Myocyte (in vitro differentiated cells): ENCODE measurements at regions not wholly inside any gene's neighbourhood (a gene's known extent, or its start where the extent isn't known, plus 50 kb on each side); places are given as distances from the start of the nearest gene placed in this dataset.
A peak's percentile ranks its signal among the peaks of the same experiment; 100 is the strongest.
"Not testable (repeated sequence)": the region's sequence is repeated elsewhere in the genome, so short reads cannot be mapped to it uniquely, and the experiment has no call there.

Source experiments
- DNase-seq: peaks from one replicate; pipeline ENCODE4 v3.0.0-alpha.2; 2012; ENCODE audit warnings: low read depth

- peak; percentile 28 for DNase-seq
Observed at GRCh38 chr21:27928534-27929115, 961.7 kb upstream of the ADAMTS5 start.

- DNase-seq, result not testable (repeated sequence)
Observed at GRCh38 chr21:27921421-27921820, 954.5 kb upstream of the ADAMTS5 start.

- DNase-seq, result not testable (repeated sequence)
Observed at GRCh38 chr21:27917966-27918365, 951.1 kb upstream of the ADAMTS5 start.

DNA sequence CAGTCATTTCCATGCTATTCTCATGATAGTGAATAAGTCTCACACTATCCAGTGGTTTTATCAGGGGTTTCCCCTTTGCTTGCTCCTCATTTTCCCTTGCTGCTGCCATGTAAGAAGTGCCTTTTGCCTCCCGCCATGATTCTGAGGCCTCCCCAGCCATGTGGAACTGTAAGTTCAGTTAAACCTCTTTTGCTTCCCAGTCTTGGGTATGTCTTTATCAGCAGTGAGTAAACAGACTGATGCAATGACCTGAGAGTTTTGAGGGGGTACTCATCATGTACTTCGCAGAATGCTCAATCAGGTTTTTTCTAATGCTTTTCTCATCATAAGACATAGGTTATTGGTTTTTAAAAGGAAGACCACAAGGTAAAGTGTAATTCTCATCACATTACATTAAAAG, 949.4 kb upstream of the ADAMTS5 start:
- not testable (repeated sequence) for DNase-seq

DNA sequence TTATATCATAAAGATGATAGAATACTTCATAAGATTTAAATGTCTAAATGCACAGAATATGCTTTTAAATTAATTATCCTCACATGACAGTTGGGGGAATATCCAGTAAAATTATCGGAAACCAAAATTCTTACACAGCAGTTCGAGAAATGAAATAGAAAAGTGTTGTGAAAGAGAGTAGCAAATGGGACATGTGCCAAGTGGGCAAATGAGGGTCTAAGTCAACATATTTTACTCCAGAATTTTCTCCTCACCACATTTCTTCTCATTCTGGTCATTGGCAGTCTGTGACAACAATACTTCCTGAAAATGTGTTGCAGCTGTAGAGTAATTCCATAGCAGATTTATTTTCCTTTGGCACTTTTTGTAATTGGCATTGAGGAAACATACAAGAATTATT, 945.2 kb upstream of the ADAMTS5 start:
- not testable (repeated sequence) for DNase-seq

- not testable (repeated sequence) for DNase-seq
Observed at GRCh38 chr21:27909487-27909886, 942.6 kb upstream of the ADAMTS5 start.

- not testable (repeated sequence) for DNase-seq
Observed at GRCh38 chr21:27908816-27909215, 941.9 kb upstream of the ADAMTS5 start.

GRCh38 chr21:27902904-27903303, 936.0 kb upstream of the ADAMTS5 start:
- not testable (repeated sequence) for DNase-seq

DNA sequence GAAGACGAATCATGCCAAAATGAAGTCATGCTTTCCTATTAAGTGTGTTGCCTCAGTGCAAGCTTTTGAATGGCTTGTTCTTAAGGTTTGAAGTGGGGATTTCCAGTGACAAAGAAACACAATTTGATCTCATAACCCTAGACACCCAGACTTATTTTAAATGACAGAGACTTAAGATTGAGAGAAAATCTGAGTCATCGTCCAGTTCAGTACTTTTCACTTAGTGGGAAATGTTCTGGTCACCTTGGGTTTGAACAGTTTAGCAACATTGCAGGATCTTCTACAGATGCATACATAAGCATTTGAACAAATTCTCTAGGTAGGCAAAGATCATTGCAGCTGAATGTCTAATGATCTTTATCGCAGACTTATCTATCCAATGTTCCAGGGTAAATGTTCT, 926.7 kb upstream of the ADAMTS5 start:
- not testable (repeated sequence) for DNase-seq

DNA sequence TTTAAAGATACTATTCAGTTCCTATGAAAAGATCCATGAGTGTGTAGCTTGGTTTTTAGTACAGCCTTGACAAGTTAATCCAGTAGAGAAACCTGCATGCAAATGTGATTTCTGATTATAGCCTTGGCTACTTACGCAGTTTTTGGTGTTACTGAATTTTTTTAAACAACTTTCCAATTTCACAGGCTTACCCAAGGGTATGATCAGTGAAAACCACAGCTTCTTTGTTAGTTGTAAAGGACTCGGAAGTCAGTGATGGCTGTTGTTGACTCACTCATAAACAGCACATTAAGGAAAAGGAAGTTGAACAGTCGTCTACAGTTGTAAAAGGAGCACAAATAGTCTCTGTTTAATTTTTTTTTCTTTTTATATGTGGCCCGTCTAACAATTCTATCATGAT, 924.6 kb upstream of the ADAMTS5 start:
- DNase-seq, result not testable (repeated sequence)

DNA sequence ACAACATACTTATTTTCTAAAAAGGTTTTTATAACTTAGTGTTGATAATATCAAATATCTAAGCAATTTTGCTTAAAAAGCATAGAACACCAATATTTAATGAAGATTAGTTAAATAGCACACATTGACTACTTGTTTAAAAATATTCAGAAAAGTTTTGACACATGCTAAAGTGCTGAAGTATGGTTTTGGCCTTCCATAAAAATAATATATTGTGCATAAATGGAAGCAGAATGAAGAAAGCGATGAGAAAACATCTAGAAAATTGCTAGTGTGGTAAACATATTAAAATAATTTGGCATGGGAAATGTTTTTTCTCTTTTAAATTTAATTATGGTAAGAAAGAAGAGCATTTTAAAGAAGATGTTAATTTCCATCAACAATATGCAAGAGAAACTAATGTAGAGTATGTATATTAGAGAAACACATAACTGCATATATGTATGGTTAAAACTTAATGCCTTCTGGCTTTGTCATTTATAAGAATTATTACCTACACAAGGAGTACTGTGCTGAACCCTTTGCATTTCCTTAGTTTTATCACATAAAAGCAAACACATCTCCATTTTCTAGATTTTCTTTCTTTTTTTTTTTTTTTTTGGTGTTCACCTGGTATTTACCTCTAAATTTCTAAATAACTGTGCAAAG, 921.0 kb upstream of the ADAMTS5 start:
- DNase-seq, result not testable (repeated sequence)

DNA sequence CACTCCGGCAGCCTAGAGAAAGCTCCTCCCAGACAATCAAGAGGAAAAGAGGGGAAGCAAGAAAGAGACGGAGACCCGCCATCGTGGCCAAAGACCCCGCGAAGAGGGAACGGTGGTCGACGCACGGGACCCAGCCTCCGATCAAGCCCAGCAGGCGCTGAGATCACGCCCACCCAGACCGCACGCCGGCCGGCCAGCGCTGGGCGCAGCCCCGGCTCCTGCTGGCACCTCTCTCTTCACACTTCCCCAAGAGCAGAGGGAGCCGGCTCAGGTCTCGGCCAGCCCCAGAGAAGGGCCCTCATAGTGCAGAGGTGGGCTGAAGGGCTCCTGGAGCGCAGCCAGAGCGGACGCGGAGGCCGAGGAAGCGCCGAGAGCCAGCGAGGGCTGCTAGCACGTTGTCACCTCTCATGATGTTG, 918.4 kb upstream of the ADAMTS5 start:
- no peak for DNase-seq

GRCh38 chr21:27881331-27881730, 914.4 kb upstream of the ADAMTS5 start:
- not testable (repeated sequence) for DNase-seq

- DNase-seq, result peak; percentile 61
Observed at GRCh38 chr21:27872411-27872810, 905.5 kb upstream of the ADAMTS5 start.

- not testable (repeated sequence) for DNase-seq
Observed at GRCh38 chr21:27870755-27871154, 903.9 kb upstream of the ADAMTS5 start.

- peak; percentile 13 for DNase-seq
Observed at GRCh38 chr21:27860314-27860955, 893.5 kb upstream of the ADAMTS5 start.

- DNase-seq, result not testable (repeated sequence)
Observed at GRCh38 chr21:27858053-27858825, 891.4 kb upstream of the ADAMTS5 start.

GRCh38 chr21:27856988-27857387, 890.1 kb upstream of the ADAMTS5 start:
- DNase-seq, result not testable (repeated sequence)

DNA sequence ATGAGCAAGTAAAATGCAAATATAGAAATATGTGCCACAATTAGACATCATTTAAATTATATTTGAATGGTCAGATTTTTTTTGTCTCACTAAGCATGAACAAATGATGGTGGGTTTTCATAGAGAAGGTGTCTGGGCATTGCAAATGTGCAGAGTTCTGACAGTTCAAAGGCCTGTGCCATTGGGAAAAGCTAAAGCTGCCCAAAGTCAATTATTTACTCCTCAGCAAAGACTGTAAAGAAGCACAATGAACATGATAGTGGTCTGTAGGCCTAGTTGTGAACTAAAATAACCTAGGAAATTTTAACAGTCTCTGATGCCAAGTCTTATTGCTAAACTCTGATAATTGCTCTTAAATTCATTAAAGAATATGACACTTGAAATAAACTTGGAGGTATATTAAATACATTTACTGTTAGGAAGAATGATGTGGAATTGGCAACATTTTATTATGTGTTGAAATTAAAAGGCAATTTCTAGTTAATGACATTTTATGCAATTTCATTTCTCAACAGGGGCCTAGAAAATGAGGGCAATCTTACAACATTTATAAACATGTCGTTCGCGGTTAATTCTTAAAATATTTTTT, 874.3 kb upstream of the ADAMTS5 start:
- no peak for DNase-seq

- no peak for DNase-seq
Observed at GRCh38 chr21:27840262-27840661, 873.4 kb upstream of the ADAMTS5 start.

DNA sequence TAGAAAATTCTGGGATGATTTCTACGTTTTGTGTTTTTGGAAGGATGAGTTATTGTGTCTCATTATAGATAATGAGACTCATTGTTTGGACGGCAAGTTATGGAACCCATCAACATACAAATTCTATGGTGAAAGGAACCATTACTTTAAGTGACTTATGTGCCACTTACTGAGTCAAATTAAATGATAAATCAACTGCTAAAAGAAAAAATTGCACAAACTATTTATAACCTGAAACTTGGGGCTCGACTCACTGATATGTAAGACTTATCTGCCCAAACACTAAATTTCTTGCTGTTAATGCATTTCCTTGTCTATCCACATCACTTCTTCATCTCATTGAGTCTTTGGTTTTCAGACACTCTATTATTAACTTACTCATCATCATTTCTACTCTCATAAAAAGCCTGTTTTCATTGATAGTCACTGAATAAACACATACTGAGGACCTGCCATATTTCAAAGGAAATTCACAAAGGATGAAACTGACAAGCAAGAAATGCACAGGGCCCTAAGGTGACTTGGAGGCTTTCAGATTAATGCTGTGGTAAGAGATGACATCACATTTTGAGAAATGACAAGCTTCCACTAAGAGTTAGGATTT, 872.7 kb upstream of the ADAMTS5 start:
- no peak for DNase-seq
